Activated CD8-positive, alpha-beta T cell treated with anti-CD3 and anti-CD28 coated beads, Interleukin-2, amount 10 ng/mL, durations not matched to agents 7 days and 5 days (primary cell): ENCODE measurements at regions not wholly inside any gene's neighbourhood (a gene's known extent, or its start where the extent isn't known, plus 50 kb on each side); places are given as distances from the start of the nearest gene placed in this dataset.

Experiments
- ATAC-seq: fragments of 150-1000 bp; cut with Tn5 transposase; one replicate; pipeline ENCODE4 v1.10.0; 2021; ENCODE audit warnings: moderate library complexity
- CTCF ChIA-PET: fragments of 350-600 bp; sonication (Branson Sonifier 250); formaldehyde crosslinking; loops from one replicate; lab custom pipeline; 2021; ENCODE audit warnings: antibody characterized with exemption; lab: Charles Lee
- POLR2A ChIA-PET: fragments of 350-600 bp; sonication (Branson Sonifier 250); formaldehyde crosslinking; loops from one replicate; lab custom pipeline; 2021; ENCODE audit warnings: antibody characterized with exemption; lab: Charles Lee
- DNase-seq: peaks from one replicate; pipeline ENCODE4 v3.0.0-alpha.2; 2020
- H3K27ac Mint-ChIP-seq: one replicate; pipeline ENCODE4 v1.8.0; 2021; ENCODE audit warnings: mild to moderate bottlenecking, mixed read lengths
- H3K27me3 Mint-ChIP-seq: one replicate; pipeline ENCODE4 v1.8.0; 2021; ENCODE audit warnings: low read depth, mixed read lengths
- H3K36me3 Mint-ChIP-seq: one replicate; pipeline ENCODE4 v1.8.0; 2021; ENCODE audit warnings: low read depth, mixed read lengths
- H3K4me1 Mint-ChIP-seq: one replicate; pipeline ENCODE4 v1.8.0; 2021; ENCODE audit warnings: low read depth, mixed read lengths
- H3K4me3 Mint-ChIP-seq: one replicate; pipeline ENCODE4 v1.8.0; 2021; ENCODE audit warnings: mild to moderate bottlenecking, mixed read lengths
- H3K9me3 Mint-ChIP-seq: one replicate; pipeline ENCODE4 v1.8.0; 2022; ENCODE audit warnings: mixed read lengths; ENCODE audit not compliant: insufficient read depth

DNA sequence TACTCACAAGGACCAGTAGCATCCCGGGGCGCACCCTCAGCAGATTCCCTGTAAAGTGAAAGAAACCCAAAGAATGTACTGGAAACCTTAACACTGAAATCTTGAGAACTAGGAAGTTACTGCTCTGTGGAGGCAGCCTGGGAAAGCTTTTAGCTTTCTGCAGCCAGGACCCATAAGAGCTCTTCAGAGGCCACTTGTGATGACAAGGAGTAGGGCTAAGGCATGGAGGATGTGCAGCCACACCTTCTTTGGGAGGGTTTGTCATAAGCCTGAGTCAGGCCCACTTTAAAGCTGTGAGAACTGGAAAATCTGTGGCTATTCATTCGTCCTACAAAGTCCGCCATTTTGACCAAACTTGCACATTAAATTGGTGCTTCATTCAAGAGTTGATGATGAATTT lies 291.1 kb upstream of the TLE4 start:
- Mint-ChIP-seq H3K4me1 (no peaks in the 10 kb centered on the region), H3K4me3 (no peak overlapping the region), H3K27ac (no peak overlapping the region), H3K9me3 (no peaks in the 10 kb centered on the region), H3K36me3 (no peaks in the 10 kb centered on the region), H3K27me3 (no peaks in the 10 kb centered on the region)
- no peak for ATAC-seq
- no peak for DNase-seq
- ChIA-PET CTCF (no interaction called here), POLR2A (no interaction called here)

DNA sequence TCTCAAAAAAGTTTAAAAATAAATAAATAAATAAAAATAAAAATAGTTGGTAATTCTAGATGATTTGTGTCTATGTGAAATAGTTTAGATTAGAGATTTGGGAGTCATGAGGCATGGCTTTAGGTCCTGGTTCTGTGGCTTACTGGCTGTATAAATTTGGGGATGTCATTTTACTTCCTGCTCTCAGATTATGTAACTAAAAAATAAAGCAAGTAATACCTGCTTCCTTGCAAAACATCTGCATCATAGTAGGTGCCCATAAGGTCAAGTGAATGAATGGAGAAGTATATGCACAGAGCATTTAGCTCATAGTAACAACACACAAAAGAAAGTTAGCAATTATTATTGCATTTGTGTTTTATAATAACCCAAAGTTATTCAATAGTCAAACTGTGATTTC lies 287.7 kb upstream of the TLE4 start:
- Mint-ChIP-seq H3K4me1 (no peaks in the 10 kb centered on the region), H3K27ac (no peak overlapping the region), H3K9me3 (no peaks in the 10 kb centered on the region), H3K4me3 (no peak overlapping the region), H3K36me3 (no peaks in the 10 kb centered on the region), H3K27me3 (no peaks in the 10 kb centered on the region)
- POLR2A ChIA-PET: no interaction called here
- CTCF ChIA-PET: no interaction called here
- DNase-seq (no peak), ATAC-seq (no peak)

DNA sequence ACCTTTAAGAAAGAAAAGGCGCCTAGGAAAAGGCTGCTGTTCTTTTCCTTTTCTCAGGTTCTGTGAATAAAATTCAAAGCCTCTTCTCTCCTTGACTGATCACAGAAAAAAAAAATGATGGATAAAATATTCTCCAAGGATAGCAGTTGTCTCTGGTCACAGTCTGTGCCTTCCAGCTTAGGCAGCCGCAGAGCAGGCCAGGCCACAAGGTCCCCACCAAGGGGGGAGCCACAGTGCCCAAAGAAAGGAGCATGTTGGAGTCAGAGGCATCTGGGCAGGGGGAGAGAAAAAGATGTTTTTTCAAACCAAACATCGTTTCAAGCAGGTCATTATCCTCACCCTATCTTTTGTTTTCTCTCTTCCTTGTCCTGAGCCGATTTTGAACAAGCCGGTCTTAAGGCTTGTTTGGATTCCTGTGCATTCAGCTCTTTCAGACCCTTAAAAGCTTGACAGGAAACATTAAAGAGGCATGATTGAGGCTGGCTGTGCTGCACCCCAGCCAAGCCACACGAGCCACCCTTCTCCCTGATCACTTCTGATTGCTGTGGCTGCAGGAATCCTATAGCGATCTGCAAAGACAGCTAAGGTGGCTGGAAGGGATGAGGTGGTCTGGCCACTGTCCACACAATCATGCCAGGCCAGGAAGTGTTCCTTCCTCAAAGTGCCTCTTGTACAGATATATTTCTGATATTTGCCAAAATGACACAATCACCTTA lies 284.6 kb upstream of the TLE4 start:
- no peak for ATAC-seq
- no peaks in the 10 kb centered on the region for H3K4me1 Mint-ChIP-seq
- H3K27ac Mint-ChIP-seq: no peak overlapping the region
- no peak overlapping the region for H3K4me3 Mint-ChIP-seq
- ChIA-PET POLR2A (no interaction called here), CTCF (no interaction called here)
- H3K9me3 Mint-ChIP-seq: no peaks in the 10 kb centered on the region
- DNase-seq: no peak
- no peaks in the 10 kb centered on the region for H3K27me3 Mint-ChIP-seq
- H3K36me3 Mint-ChIP-seq: no peaks in the 10 kb centered on the region

DNA sequence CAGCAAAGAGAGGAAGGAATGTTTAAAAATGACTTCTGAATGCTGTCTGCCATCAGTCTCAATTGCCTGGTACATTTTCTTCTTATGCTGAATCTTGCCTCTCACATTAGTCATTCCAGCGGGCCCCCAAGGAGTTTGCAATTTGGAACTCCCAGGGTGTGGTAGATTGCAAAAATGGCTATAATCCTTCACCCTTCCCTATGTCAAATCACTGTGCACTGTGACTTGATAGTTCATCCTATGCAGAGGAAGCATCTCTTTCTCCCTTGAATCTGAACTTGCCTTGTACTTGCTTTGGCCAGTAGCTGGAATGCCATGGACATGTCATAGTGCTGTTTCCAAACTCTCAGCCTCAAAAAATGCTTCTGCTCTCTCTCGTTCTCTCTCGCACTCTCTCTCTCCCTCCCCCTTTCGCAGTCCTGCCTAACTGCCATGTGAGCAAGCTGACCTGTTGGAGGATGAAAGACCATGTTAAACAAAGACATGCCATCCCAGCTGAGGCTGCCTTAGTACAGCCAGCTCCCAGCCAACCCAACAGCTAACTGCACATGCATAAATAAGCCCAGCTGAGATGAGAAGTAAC lies 284.0 kb upstream of the TLE4 start:
- CTCF ChIA-PET: no interaction called here
- Mint-ChIP-seq H3K9me3 (no peaks in the 10 kb centered on the region), H3K4me1 (no peaks in the 10 kb centered on the region), H3K27me3 (no peaks in the 10 kb centered on the region), H3K4me3 (no peak overlapping the region), H3K27ac (no peak overlapping the region), H3K36me3 (no peaks in the 10 kb centered on the region)
- DNase-seq (no peak), ATAC-seq (no peak)
- POLR2A ChIA-PET: no interaction called here

- H3K36me3 Mint-ChIP-seq: no peaks in the 10 kb centered on the region
These were observed 281.9 kb upstream of the TLE4 start for GRCh38 chr9:79289856-79290255.

DNA sequence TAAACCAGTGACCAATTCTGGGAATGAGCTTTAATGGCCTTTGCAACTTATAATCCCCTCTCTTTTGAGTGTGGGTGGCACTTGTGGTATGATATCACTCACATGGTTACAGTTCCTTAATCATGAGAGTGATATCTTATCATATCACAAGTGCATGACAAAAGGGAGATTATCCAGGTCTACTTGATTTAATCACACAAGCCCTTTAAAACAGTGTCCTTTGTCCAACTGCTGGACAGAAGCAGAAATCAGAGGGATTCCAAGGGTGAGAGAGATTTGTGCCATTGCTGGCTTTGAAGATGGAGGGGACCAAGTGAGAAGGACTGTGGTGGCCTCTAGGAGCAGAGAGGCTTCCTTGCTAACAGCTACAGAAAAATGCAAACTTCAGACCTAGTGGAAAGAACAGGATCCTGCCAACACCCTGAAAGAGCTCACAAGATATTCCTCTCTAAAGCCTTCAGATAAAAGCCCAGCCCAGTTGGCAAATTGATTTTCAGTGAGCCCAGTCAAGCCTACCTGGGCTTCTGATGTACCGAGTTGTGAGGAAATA lies 279.0 kb upstream of the TLE4 start:
- no peaks in the 10 kb centered on the region for H3K4me1 Mint-ChIP-seq
- H3K36me3 Mint-ChIP-seq: no peaks in the 10 kb centered on the region
- no peak overlapping the region for H3K4me3 Mint-ChIP-seq
- H3K9me3 Mint-ChIP-seq: no peaks in the 10 kb centered on the region
- H3K27ac Mint-ChIP-seq: no peak overlapping the region
- no peak for ATAC-seq
- CTCF ChIA-PET: no interaction called here
- H3K27me3 Mint-ChIP-seq: no peaks in the 10 kb centered on the region
- DNase-seq: no peak
- POLR2A ChIA-PET: no interaction called here

More at GRCh38 chr9:79289856-79290255, 281.9 kb upstream of the TLE4 start:
- no peak overlapping the region for H3K27ac Mint-ChIP-seq
- no peaks in the 10 kb centered on the region for H3K4me1 Mint-ChIP-seq
- ATAC-seq: no peak
- no peaks in the 10 kb centered on the region for H3K9me3 Mint-ChIP-seq
- no peaks in the 10 kb centered on the region for H3K27me3 Mint-ChIP-seq
- CTCF ChIA-PET: no interaction called here
- POLR2A ChIA-PET: no interaction called here
- DNase-seq: no peak
- no peak overlapping the region for H3K4me3 Mint-ChIP-seq

GRCh38 chr9:79300068-79300467 lies 271.7 kb upstream of the TLE4 start:
- Mint-ChIP-seq H3K27me3 (no peaks in the 10 kb centered on the region), H3K36me3 (no peaks in the 10 kb centered on the region), H3K27ac (no peak overlapping the region), H3K4me3 (no peak overlapping the region), H3K4me1 (no peaks in the 10 kb centered on the region), H3K9me3 (no peaks in the 10 kb centered on the region)
- ChIA-PET POLR2A (no interaction called here), CTCF (no interaction called here)
- DNase-seq (no peak), ATAC-seq (no peak)

DNA sequence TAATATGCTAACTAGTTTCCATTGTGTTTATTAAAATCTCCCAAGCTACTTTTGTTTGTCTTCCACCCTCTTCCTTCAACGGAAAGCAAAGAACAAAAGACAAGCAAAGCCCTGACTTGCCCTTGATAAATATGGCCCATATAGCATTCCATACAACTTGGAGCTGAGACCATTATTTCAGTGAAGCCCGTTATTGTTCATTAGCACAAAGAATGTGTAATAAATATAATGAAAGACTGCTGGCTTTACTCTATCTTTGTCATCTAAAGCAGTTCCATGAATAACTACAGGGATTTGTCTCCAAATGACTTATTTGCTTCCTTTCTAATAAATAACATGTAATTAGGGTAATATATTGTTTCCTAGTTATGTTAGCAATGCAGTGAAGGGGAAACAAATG lies 270.7 kb upstream of the TLE4 start:
- ATAC-seq: no peak
- DNase-seq: no peak
- no peaks in the 10 kb centered on the region for H3K4me1 Mint-ChIP-seq
- no peaks in the 10 kb centered on the region for H3K9me3 Mint-ChIP-seq
- ChIA-PET CTCF (no interaction called here), POLR2A (no interaction called here)
- no peaks in the 10 kb centered on the region for H3K27me3 Mint-ChIP-seq
- no peaks in the 10 kb centered on the region for H3K36me3 Mint-ChIP-seq
- H3K27ac Mint-ChIP-seq: no peak overlapping the region
- no peak overlapping the region for H3K4me3 Mint-ChIP-seq

DNA sequence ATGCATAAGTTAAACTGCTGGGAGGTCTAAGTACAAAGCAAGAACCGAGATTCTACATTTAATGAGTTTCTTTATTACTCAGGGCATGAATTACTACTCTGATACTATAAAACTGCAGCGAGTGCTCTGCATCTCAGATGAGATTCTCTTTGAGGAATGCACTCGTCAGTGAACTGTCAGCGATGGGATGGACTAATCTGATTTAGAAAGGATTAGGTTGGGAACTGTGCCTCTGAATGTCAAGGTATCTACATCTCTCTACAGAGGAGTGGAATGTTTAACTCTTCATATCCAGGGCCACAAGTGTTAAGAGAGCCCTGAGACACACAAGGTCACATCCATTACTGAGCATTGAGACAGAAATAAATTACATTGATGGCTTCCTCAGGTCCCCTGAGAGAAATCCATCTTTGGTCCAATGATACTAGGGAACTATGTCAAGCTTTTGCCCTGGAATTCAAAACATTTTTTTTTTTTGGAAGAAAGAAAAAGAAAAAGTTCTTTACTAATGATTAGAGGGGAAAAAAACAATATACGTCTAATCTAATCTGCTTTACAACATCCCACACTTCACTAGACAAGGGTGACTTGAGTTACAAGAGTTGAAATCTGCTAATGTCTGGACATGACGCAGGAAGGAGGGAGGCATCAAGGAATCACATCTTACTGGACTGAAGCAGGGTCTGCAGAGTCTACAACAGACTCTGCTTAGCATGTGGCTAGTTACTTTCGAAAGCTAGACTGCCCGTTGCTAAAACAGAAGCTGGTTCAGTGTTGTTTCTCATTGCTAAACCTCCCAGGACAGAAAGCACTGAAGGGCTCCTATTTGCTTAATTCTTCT lies 270.0 kb upstream of the TLE4 start:
- ATAC-seq (no peak), DNase-seq (no peak)
- H3K4me3 Mint-ChIP-seq: no peak overlapping the region
- ChIA-PET CTCF (no interaction called here), POLR2A (no interaction called here)
- H3K36me3 Mint-ChIP-seq: no peaks in the 10 kb centered on the region
- no peaks in the 10 kb centered on the region for H3K9me3 Mint-ChIP-seq
- H3K27me3 Mint-ChIP-seq: no peaks in the 10 kb centered on the region
- no peaks in the 10 kb centered on the region for H3K4me1 Mint-ChIP-seq
- no peak overlapping the region for H3K27ac Mint-ChIP-seq

DNA sequence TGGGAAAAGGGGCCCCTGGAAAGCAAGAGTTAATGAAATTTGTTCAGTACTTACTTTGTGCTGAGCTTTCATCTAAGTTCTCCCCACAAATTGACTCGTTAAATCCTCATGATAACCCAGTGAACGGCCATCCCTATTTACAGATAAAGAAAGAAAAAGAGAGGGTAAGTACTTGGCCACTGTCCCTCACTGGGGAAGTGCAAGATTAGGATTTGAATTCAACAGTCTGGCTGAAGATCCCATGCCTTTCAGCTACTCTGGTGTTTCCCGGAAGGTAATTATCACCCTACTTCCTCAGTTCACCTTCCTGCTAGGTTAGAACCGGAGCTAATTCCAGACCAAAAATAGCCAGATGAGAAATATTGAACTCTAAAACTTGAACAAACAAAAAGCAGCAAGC lies 269.2 kb upstream of the TLE4 start:
- no peaks in the 10 kb centered on the region for H3K4me1 Mint-ChIP-seq
- no peak overlapping the region for H3K4me3 Mint-ChIP-seq
- no peaks in the 10 kb centered on the region for H3K9me3 Mint-ChIP-seq
- no peak overlapping the region for H3K27ac Mint-ChIP-seq
- ChIA-PET POLR2A (no interaction called here), CTCF (no interaction called here)
- DNase-seq (no peak), ATAC-seq (no peak)
- H3K36me3 Mint-ChIP-seq: no peaks in the 10 kb centered on the region
- H3K27me3 Mint-ChIP-seq: no peaks in the 10 kb centered on the region

GRCh38 chr9:79308012-79308411 lies 263.8 kb upstream of the TLE4 start:
- Mint-ChIP-seq H3K4me1 (no peaks in the 10 kb centered on the region), H3K27me3 (no peaks in the 10 kb centered on the region), H3K4me3 (no peak overlapping the region), H3K27ac (no peak overlapping the region), H3K36me3 (no peaks in the 10 kb centered on the region), H3K9me3 (no peaks in the 10 kb centered on the region)
- ATAC-seq: no peak
- ChIA-PET POLR2A (no interaction called here), CTCF (no interaction called here)
- DNase-seq: no peak
